HUES48 (cell line): ENCODE measurements at regions not wholly inside any gene's neighbourhood (a gene's known extent, or its start where the extent isn't known, plus 50 kb on each side); places are given as distances from the start of the nearest gene placed in this dataset.

Source experiments
- H3K27ac ChIP-seq: one replicate; pipeline ENCODE4 v1.7.0; 2013; ENCODE audit warnings: low read depth, low read length, inconsistent platforms
- H3K27me3 ChIP-seq: 2 replicates; pipeline ENCODE4 v1.6.1; 2013; ENCODE audit warnings: mild to moderate bottlenecking, low read length; ENCODE audit not compliant: control insufficient read depth, insufficient read depth
- H3K36me3 ChIP-seq: 2 replicates; pipeline ENCODE4 v1.6.1; 2013; ENCODE audit warnings: low read length; ENCODE audit not compliant: control insufficient read depth, insufficient read depth
- H3K4me1 ChIP-seq: 2 replicates; pipeline ENCODE4 v1.6.1; 2013; ENCODE audit warnings: mild to moderate bottlenecking, low read length; ENCODE audit not compliant: control insufficient read depth, insufficient read depth
- H3K4me3 ChIP-seq: 2 replicates; pipeline ENCODE4 v1.5.1; 2013; ENCODE audit warnings: mild to moderate bottlenecking, low read depth, low read length
- H3K9ac ChIP-seq: 2 replicates; pipeline ENCODE4 v1.6.1; 2013; ENCODE audit warnings: mild to moderate bottlenecking, low read depth, low read length, moderate library complexity
- H3K9me3 ChIP-seq: 2 replicates; pipeline ENCODE4 v1.6.1; 2013; ENCODE audit warnings: low read length; ENCODE audit not compliant: control insufficient read depth, insufficient read depth

GRCh38 chr11:40062616-40063015 lies 1396.8 kb downstream of the LRRC4C start:
- Histone ChIP-seq H3K36me3 (no peaks in the 10 kb centered on the region), H3K4me1 (peaks cover 15% of the 10 kb centered on the region), H3K27me3 (no peaks in the 10 kb centered on the region), H3K9ac (no peak overlapping the region), H3K27ac (no peak overlapping the region), H3K9me3 (no peaks in the 10 kb centered on the region), H3K4me3 (no peak overlapping the region)

DNA sequence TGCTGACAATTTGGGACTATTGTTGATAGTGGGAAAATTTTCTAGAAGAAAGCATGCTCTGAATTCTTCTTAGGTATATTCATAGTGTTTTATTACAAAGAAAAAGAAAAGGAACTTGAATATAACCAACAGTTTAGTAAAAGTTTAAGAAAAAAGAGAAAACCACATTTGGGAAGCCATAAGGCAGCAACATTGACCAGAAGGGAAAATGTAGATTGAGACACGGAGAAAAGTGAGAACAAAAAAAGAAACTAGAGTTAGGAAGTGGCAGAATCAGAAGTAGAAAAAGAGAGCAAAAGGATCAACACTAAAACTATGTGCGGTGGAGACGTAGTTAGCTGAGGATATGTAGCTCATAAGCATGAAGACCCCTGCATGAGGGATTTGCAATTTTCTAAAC lies 1398.2 kb downstream of the LRRC4C start:
- H3K27me3 ChIP-seq = no peaks in the 10 kb centered on the region
- H3K27ac ChIP-seq = no peak overlapping the region

DNA sequence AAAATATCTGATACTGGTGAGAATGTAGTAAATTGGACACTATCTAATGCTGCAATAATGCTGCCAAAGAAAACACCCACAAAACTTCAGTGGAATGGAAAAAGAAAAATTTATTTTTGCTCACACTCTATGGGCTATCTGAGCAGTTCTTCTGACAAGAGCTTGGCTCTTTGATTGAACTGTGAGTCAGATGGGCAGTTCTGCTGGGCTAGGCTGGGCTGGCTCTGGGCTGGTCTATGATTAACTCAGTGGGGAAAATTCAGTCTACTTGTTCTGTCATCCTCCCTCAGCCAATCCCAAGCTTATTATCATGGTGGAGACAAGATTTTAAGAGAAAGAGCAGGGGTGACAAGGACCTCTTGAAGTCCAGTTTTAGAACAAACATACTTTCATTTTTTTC lies 1404.8 kb downstream of the LRRC4C start:
- Histone ChIP-seq H3K4me1 (no peaks in the 10 kb centered on the region), H3K36me3 (no peaks in the 10 kb centered on the region), H3K4me3 (no peak overlapping the region), H3K27me3 (no peaks in the 10 kb centered on the region), H3K9ac (no peak overlapping the region), H3K9me3 (no peaks in the 10 kb centered on the region), H3K27ac (no peak overlapping the region)

More for the DNA sequence above, 1398.2 kb downstream of the LRRC4C start:
- Histone ChIP-seq H3K9ac (no peak overlapping the region), H3K36me3 (no peaks in the 10 kb centered on the region), H3K4me3 (no peak overlapping the region), H3K4me1 (peaks cover 15% of the 10 kb centered on the region), H3K9me3 (no peaks in the 10 kb centered on the region)

DNA sequence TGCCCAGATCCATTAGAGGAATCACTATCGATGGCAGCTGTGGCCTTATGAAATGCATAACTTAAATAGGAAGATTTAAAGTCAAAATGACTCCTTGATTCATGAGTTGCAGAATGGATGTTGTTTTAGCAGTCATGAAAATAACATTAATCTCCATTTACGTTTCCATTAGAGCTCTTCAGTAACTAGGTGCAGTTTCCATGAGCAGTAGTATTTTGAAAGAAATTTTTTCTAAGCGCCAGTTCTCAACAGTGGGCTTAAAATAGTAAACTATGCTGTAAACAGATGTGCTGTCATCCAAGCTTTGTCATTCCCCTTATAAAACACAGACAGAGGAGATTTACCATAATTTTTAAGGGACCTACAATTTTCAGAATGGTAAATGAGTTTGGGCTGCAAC lies 1414.1 kb downstream of the LRRC4C start:
- Histone ChIP-seq H3K4me1 (no peaks in the 10 kb centered on the region), H3K36me3 (no peaks in the 10 kb centered on the region), H3K27ac (no peak overlapping the region), H3K9me3 (peaks cover 11% of the 10 kb centered on the region), H3K9ac (no peak overlapping the region), H3K4me3 (no peak overlapping the region), H3K27me3 (no peaks in the 10 kb centered on the region)

DNA sequence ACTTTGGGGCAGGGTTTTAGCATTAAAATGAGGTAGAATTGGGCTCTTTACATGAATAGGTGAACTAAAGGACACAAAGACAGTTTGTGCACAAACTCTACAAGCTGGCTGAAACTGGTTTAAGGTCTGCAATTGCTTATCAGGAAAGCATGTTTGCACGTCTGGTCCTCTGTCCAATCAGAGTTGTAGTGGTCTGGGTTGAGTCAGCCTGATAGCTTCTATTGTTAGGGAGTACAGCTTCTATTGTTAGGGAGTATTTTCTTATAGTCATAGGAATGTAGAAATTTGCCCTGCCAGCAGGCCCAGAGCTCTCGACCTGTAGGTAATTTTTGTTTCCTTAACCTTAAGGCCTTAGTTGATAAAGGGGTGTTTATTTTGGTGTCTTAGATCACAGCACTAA lies 1422.4 kb downstream of the LRRC4C start:
- H3K36me3 ChIP-seq = no peaks in the 10 kb centered on the region
- H3K4me1 ChIP-seq = peaks cover 24% of the 10 kb centered on the region
- no peak overlapping the region for H3K27ac ChIP-seq
- no peaks in the 10 kb centered on the region for H3K27me3 ChIP-seq
- H3K4me3 ChIP-seq = no peak overlapping the region
- no peaks in the 10 kb centered on the region for H3K9me3 ChIP-seq
- no peak overlapping the region for H3K9ac ChIP-seq

DNA sequence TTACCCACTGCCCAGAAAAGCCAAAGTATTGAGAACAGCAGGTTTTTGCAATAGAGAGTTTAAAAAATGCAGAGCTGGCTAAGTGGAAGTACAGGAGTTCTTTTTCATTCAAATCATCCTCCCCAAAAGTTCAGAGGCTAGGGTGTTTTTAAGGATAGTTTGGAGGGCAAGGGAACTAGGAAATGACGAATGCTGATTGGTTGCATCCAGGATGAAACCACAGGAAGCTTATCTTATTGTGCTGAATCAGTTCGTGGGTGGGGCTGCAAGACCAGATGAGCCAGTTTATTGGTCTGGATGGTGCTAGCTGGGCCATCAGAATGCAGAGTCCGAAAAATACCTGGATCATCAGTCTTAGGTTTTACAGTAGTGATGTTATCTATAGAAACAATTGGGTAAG lies 1427.1 kb downstream of the LRRC4C start:
- peaks cover 39% of the 10 kb centered on the region for H3K4me1 ChIP-seq
- H3K27me3 ChIP-seq = no peaks in the 10 kb centered on the region
- no peak overlapping the region; the same call in 1 of the 2 replicates for H3K4me3 ChIP-seq
- H3K9ac ChIP-seq = no peak overlapping the region
- H3K27ac ChIP-seq = no peak overlapping the region
- H3K9me3 ChIP-seq = no peaks in the 10 kb centered on the region
- no peaks in the 10 kb centered on the region for H3K36me3 ChIP-seq

- Histone ChIP-seq H3K9me3 (no peaks in the 10 kb centered on the region), H3K9ac (no peak overlapping the region), H3K27me3 (no peaks in the 10 kb centered on the region), H3K36me3 (no peaks in the 10 kb centered on the region), H3K27ac (peak overlapping the region; percentile 80), H3K4me3 (no peak overlapping the region), H3K4me1 (peaks cover 32% of the 10 kb centered on the region)
Measured at GRCh38 chr11:40030867-40031266, 1428.6 kb downstream of the LRRC4C start.

GRCh38 chr11:40029391-40029790 lies 1430.1 kb downstream of the LRRC4C start:
- Histone ChIP-seq H3K27me3 (no peaks in the 10 kb centered on the region), H3K9ac (no peak overlapping the region), H3K9me3 (no peaks in the 10 kb centered on the region), H3K36me3 (no peaks in the 10 kb centered on the region), H3K4me3 (no peak overlapping the region), H3K4me1 (peaks cover 32% of the 10 kb centered on the region), H3K27ac (no peak overlapping the region)

DNA sequence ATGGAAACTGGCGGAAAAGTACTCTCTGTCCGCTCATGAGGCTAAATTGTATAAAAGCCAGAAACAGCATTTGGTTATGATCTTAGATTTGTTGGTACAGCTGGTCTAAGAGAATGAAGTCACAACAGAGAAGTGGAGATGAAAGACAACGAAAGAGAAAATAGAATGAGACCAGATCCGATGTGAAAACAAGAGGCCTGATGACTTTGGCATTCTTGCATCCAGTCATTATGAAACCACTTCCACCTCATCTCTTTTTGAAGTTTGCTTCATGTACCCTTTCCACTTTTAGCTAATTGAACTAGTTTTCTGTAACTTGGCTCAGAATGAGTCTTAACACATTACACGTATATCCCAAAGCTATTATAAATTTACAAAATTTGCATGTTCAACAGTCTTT lies 1431.7 kb downstream of the LRRC4C start:
- H3K4me3 ChIP-seq = no peak overlapping the region
- H3K9ac ChIP-seq = no peak overlapping the region
- peaks cover 19% of the 10 kb centered on the region for H3K4me1 ChIP-seq
- H3K36me3 ChIP-seq = no peaks in the 10 kb centered on the region
- no peaks in the 10 kb centered on the region for H3K27me3 ChIP-seq
- no peaks in the 10 kb centered on the region for H3K9me3 ChIP-seq
- no peak overlapping the region for H3K27ac ChIP-seq

- Histone ChIP-seq H3K9ac (no peak overlapping the region), H3K4me1 (no peaks in the 10 kb centered on the region), H3K9me3 (no peaks in the 10 kb centered on the region), H3K36me3 (no peaks in the 10 kb centered on the region), H3K27ac (no peak overlapping the region), H3K27me3 (no peaks in the 10 kb centered on the region), H3K4me3 (no peak overlapping the region)
Measured at GRCh38 chr11:40023724-40024123, 1435.7 kb downstream of the LRRC4C start.

DNA sequence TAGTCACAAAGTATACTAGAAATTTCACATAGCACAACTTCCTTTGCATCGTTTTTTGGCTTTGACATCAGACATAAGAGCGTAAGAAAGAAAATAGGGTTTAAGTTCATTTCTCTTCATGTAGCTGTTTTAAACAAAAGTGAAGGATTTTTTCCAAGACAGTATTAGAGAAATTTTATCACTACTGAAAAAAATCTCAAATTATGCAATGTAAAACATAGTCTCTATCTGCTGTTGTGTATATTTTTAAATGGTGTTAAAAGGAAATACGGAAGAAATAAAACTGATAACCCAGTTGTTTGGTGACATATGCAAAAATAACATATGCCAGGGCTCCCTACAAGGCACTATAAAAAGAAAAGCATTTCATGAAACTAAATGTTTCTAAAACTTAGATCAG lies 1449.4 kb downstream of the LRRC4C start:
- no peak overlapping the region for H3K9ac ChIP-seq
- no peaks in the 10 kb centered on the region for H3K4me1 ChIP-seq

DNA sequence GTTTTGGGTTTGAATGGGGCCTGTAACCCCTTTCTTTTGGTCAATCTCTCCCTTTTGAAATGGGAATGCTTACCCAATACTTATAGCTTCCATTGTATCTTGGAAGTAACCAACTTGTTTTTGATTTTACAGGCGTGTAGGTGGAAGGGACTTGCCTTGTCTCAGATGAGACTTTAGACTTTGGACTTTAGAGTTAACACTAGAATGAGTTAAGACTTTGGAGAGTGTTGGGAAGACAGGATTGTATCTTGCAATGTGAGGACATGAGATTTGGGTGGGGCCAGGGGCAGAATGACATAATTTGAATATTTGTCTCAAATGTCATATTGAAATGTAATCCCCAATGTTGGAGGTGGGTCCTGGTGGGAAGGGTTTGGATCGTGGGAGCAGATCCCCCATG lies 1466.9 kb downstream of the LRRC4C start:
- H3K4me1 ChIP-seq = 0 out of 2 replicates have a peak, but pooled peaks cover 2% of the 10 kb centered on the region
- H3K27ac ChIP-seq = no peak overlapping the region
- H3K36me3 ChIP-seq = no peaks in the 10 kb centered on the region
- H3K4me3 ChIP-seq = no peak overlapping the region
- no peaks in the 10 kb centered on the region for H3K9me3 ChIP-seq
- no peak overlapping the region for H3K9ac ChIP-seq
- no peaks in the 10 kb centered on the region for H3K27me3 ChIP-seq

More for the DNA sequence above, 1449.4 kb downstream of the LRRC4C start:
- H3K27me3 ChIP-seq = no peaks in the 10 kb centered on the region
- H3K27ac ChIP-seq = no peak overlapping the region
- no peak overlapping the region for H3K4me3 ChIP-seq
- no peaks in the 10 kb centered on the region for H3K36me3 ChIP-seq
- H3K9me3 ChIP-seq = no peaks in the 10 kb centered on the region
